Endothelial cell of umbilical vein (primary cell): ENCODE measurements at regions not wholly inside any gene's neighbourhood (a gene's known extent, or its start where the extent isn't known, plus 50 kb on each side); places are given as distances from the start of the nearest gene placed in this dataset.

ENCODE experiments used
- CTCF ChIP-seq, 2 donors: IDR thresholded peaks; 1 replicate in 1 of 2; 2 replicates in 1 of 2; pipeline ENCODE4 v1.5.1; 2011; ENCODE audit warnings: low read length in 2 of 2, mild to moderate bottlenecking in 2 of 2, moderate library complexity in 2 of 2, control low read depth in 1 of 2, inconsistent platforms in 1 of 2, low read depth in 1 of 2; ENCODE audit not compliant: insufficient read depth in 1 of 2; ENCODE audit errors: extremely low read depth in 1 of 2
- JUN ChIP-seq: IDR thresholded peaks from 2 replicates; pipeline ENCODE4 v1.6.1; 2011; ENCODE audit warnings: borderline replicate concordance, low read depth; ENCODE audit not compliant: insufficient read length, insufficient read depth
- POLR2AphosphoS5 ChIP-seq: IDR thresholded peaks from 2 replicates; pipeline ENCODE4 v1.6.1; 2012; ENCODE audit warnings: low read depth, mild to moderate bottlenecking, control low read depth, low read length, moderate library complexity; ENCODE audit not compliant: insufficient read depth

- TF ChIP-seq CTCF (IDR thresholded peaks at IDR 0.05; ENCODE audit: extremely low read depth in 1 of 2, insufficient read depth in 1 of 2, low read depth in 1 of 2, low read length in 2 of 2) (no peak), JUN (no peak), POLR2AphosphoS5 (no peak)
Observed at GRCh38 chr7:106512217-106512616, 148.7 kb downstream of the CCDC71L start.
